HUES48 (cell line): ENCODE measurements at regions not wholly inside any gene's neighbourhood (a gene's known extent, or its start where the extent isn't known, plus 50 kb on each side); places are given as distances from the start of the nearest gene placed in this dataset.

ENCODE experiments used
- H3K27ac ChIP-seq: one replicate; pipeline ENCODE4 v1.7.0; 2013; ENCODE audit warnings: low read depth, low read length, inconsistent platforms
- H3K27me3 ChIP-seq: 2 replicates; pipeline ENCODE4 v1.6.1; 2013; ENCODE audit warnings: mild to moderate bottlenecking, low read length; ENCODE audit not compliant: control insufficient read depth, insufficient read depth
- H3K36me3 ChIP-seq: 2 replicates; pipeline ENCODE4 v1.6.1; 2013; ENCODE audit warnings: low read length; ENCODE audit not compliant: control insufficient read depth, insufficient read depth
- H3K4me1 ChIP-seq: 2 replicates; pipeline ENCODE4 v1.6.1; 2013; ENCODE audit warnings: mild to moderate bottlenecking, low read length; ENCODE audit not compliant: control insufficient read depth, insufficient read depth
- H3K4me3 ChIP-seq: 2 replicates; pipeline ENCODE4 v1.5.1; 2013; ENCODE audit warnings: mild to moderate bottlenecking, low read depth, low read length
- H3K9ac ChIP-seq: 2 replicates; pipeline ENCODE4 v1.6.1; 2013; ENCODE audit warnings: mild to moderate bottlenecking, low read depth, low read length, moderate library complexity
- H3K9me3 ChIP-seq: 2 replicates; pipeline ENCODE4 v1.6.1; 2013; ENCODE audit warnings: low read length; ENCODE audit not compliant: control insufficient read depth, insufficient read depth

GRCh38 chr1:206417774-206418614 lies 52.3 kb upstream of the IKBKE start:
- H3K36me3 ChIP-seq: peaks cover 39% of the 10 kb centered on the region
- H3K4me3 ChIP-seq: no peak overlapping the region
- no peaks in the 10 kb centered on the region for H3K27me3 ChIP-seq
- H3K9ac ChIP-seq: no peak overlapping the region
- H3K4me1 ChIP-seq: 0 out of 2 replicates have a peak, but pooled peaks cover 4% of the 10 kb centered on the region
- no peak overlapping the region for H3K27ac ChIP-seq
- H3K9me3 ChIP-seq: no peaks in the 10 kb centered on the region

- Histone ChIP-seq H3K4me1 (0 out of 2 replicates have a peak, but pooled peaks cover 4% of the 10 kb centered on the region), H3K27me3 (no peaks in the 10 kb centered on the region), H3K4me3 (no peak overlapping the region), H3K9ac (no peak overlapping the region), H3K36me3 (peaks cover 39% of the 10 kb centered on the region), H3K27ac (no peak overlapping the region), H3K9me3 (no peaks in the 10 kb centered on the region)
Observed at GRCh38 chr1:206419250-206419649, 51.0 kb upstream of the IKBKE start.

- no peak overlapping the region for H3K4me3 ChIP-seq
- peaks cover 42% of the 10 kb centered on the region for H3K36me3 ChIP-seq
- H3K27me3 ChIP-seq: no peaks in the 10 kb centered on the region
- H3K4me1 ChIP-seq: 0 out of 2 replicates have a peak, but pooled peaks cover 4% of the 10 kb centered on the region
- no peak overlapping the region for H3K27ac ChIP-seq
- H3K9ac ChIP-seq: no peak overlapping the region
- no peaks in the 10 kb centered on the region for H3K9me3 ChIP-seq
Observed at GRCh38 chr1:206419783-206420182, 50.5 kb upstream of the IKBKE start.

- Histone ChIP-seq H3K27me3 (no peaks in the 10 kb centered on the region), H3K36me3 (peaks cover 42% of the 10 kb centered on the region), H3K9ac (no peak overlapping the region), H3K4me3 (no peak overlapping the region), H3K9me3 (no peaks in the 10 kb centered on the region), H3K4me1 (0 out of 2 replicates have a peak, but pooled peaks cover 4% of the 10 kb centered on the region), H3K27ac (no peak overlapping the region)
Observed at GRCh38 chr1:206420471-206420870, 49.8 kb upstream of the IKBKE start.
